Left ventricle myocardium inferior (tissue), 1 donor: ENCODE measurements at regions not wholly inside any gene's neighbourhood (a gene's known extent, or its start where the extent isn't known, plus 50 kb on each side); places are given as distances from the start of the nearest gene placed in this dataset.

Source experiments
- DNase-seq: peaks from one replicate; pipeline ENCODE4 v3.0.0-alpha.2; 2020
- H3K27ac ChIP-seq: fragments of 200-600 bp; replicated peaks from 2 replicates; pipeline ENCODE4 v1.8.0; 2021
- H3K27me3 ChIP-seq: fragments of 200-600 bp; 2 replicates; pipeline ENCODE4 v1.8.0; 2021; ENCODE audit warnings: low read depth
- H3K36me3 ChIP-seq: fragments of 200-600 bp; 2 replicates; pipeline ENCODE4 v1.8.0; 2021
- H3K4me1 ChIP-seq: fragments of 200-600 bp; 2 replicates; pipeline ENCODE4 v1.8.0; 2021
- H3K4me3 ChIP-seq: fragments of 200-600 bp; 2 replicates; pipeline ENCODE4 v1.8.0; 2021; ENCODE audit warnings: mild to moderate bottlenecking, moderate library complexity
- H3K9me3 ChIP-seq: fragments of 200-600 bp; replicated peaks from 2 replicates; pipeline ENCODE4 v1.8.0; 2021
- CTCF ChIP-seq: fragments of 200-600 bp; IDR thresholded peaks from 2 replicates; pipeline ENCODE4 v1.8.0; 2021; ENCODE audit warnings: antibody characterized with exemption, mild to moderate bottlenecking, borderline replicate concordance
- intact Hi-C: fragments of 100-400 bp; cut with micrococcal nuclease; formaldehyde crosslinking; loops from one replicate; pipeline ENCODE4 v1.11.0; 2022
- donor health status: DM: no; HTN: yes; CAD: no; lungs with severe emphysema.

- Histone ChIP-seq H3K9me3 (no peaks in the 10 kb centered on the region), H3K36me3 (no peaks in the 10 kb centered on the region), H3K4me3 (no peak overlapping the region), H3K27ac (no peak overlapping the region), H3K4me1 (no peaks in the 10 kb centered on the region), H3K27me3 (peaks cover 22% of the 10 kb centered on the region)
- TF ChIP-seq CTCF, result no peak
- intact Hi-C loops, result no loop called here
- DNase-seq, result no peak
Observed at GRCh38 chr9:82616545-82616944, 446.4 kb downstream of the RASEF start.

GRCh38 chr9:82621447-82621846, 441.5 kb downstream of the RASEF start:
- peaks cover 16% of the 10 kb centered on the region for H3K27me3 ChIP-seq
- H3K36me3 ChIP-seq, result no peaks in the 10 kb centered on the region
- TF ChIP-seq CTCF, result no peak
- no peak overlapping the region for H3K4me3 ChIP-seq
- H3K9me3 ChIP-seq, result no peaks in the 10 kb centered on the region
- H3K4me1 ChIP-seq, result no peaks in the 10 kb centered on the region
- no peak overlapping the region for H3K27ac ChIP-seq
- intact Hi-C loops, result loop anchor here (10.0 kb wide), 1 partner anchor 1987 kb away; no protein-coding TSS in a partner anchor
- no peak for DNase-seq

- no peak for TF ChIP-seq CTCF
- H3K9me3 ChIP-seq, result peaks cover 54% of the 10 kb centered on the region
- H3K27ac ChIP-seq, result no peak overlapping the region
- no peak for DNase-seq
- H3K36me3 ChIP-seq, result no peaks in the 10 kb centered on the region
- no peak overlapping the region for H3K4me3 ChIP-seq
- no peaks in the 10 kb centered on the region for H3K27me3 ChIP-seq
- no peaks in the 10 kb centered on the region for H3K4me1 ChIP-seq
- intact Hi-C loops, result no loop called here
Observed at GRCh38 chr9:82637368-82637767, 425.6 kb downstream of the RASEF start.

- Histone ChIP-seq H3K27ac (no peak overlapping the region), H3K4me3 (no peak overlapping the region), H3K9me3 (peaks cover 35% of the 10 kb centered on the region), H3K4me1 (no peaks in the 10 kb centered on the region), H3K36me3 (no peaks in the 10 kb centered on the region), H3K27me3 (no peaks in the 10 kb centered on the region)
- intact Hi-C loops, result no loop called here
- no peak for TF ChIP-seq CTCF
- no peak for DNase-seq
Observed at GRCh38 chr9:82645600-82645999, 417.3 kb downstream of the RASEF start.

- Histone ChIP-seq H3K27ac (no peak overlapping the region), H3K36me3 (no peaks in the 10 kb centered on the region), H3K4me3 (no peak overlapping the region), H3K4me1 (no peaks in the 10 kb centered on the region), H3K27me3 (no peaks in the 10 kb centered on the region), H3K9me3 (peaks cover 37% of the 10 kb centered on the region)
- no peak for DNase-seq
- intact Hi-C loops, result no loop called here
- no peak for TF ChIP-seq CTCF
Observed at GRCh38 chr9:82650368-82650767, 412.6 kb downstream of the RASEF start.

- no peak for TF ChIP-seq CTCF
- Histone ChIP-seq H3K4me3 (no peak overlapping the region), H3K9me3 (peaks cover 37% of the 10 kb centered on the region), H3K4me1 (no peaks in the 10 kb centered on the region), H3K27ac (no peak overlapping the region), H3K27me3 (no peaks in the 10 kb centered on the region), H3K36me3 (no peaks in the 10 kb centered on the region)
- intact Hi-C loops, result no loop called here
- DNase-seq, result no peak
Observed at GRCh38 chr9:82651474-82651873, 411.5 kb downstream of the RASEF start.
